CD4-positive, alpha-beta T cell treated with Interleukin-6 for 4 hours (primary cell): ENCODE measurements at regions not wholly inside any gene's neighbourhood (a gene's known extent, or its start where the extent isn't known, plus 50 kb on each side); places are given as distances from the start of the nearest gene placed in this dataset.

ENCODE experiments used
- DNase-seq: peaks from one replicate; pipeline ENCODE4 v3.0.0-alpha.2; 2020; ENCODE audit warnings: mixed read lengths

GRCh38 chr9:18357321-18357720 lies 116.6 kb upstream of the ADAMTSL1 start:
- DNase-seq: no peak

- no peak for DNase-seq
These were observed 115.6 kb upstream of the ADAMTSL1 start for GRCh38 chr9:18358325-18358724.

- DNase-seq: no peak
These were observed 114.6 kb upstream of the ADAMTSL1 start for GRCh38 chr9:18359335-18359734.

GRCh38 chr9:18360005-18360404 lies 113.9 kb upstream of the ADAMTSL1 start:
- DNase-seq: no peak

- no peak for DNase-seq
These were observed 112.3 kb upstream of the ADAMTSL1 start for GRCh38 chr9:18361646-18362045.

GRCh38 chr9:18362166-18362565 lies 111.8 kb upstream of the ADAMTSL1 start:
- no peak for DNase-seq

- DNase-seq: no peak
These were observed 110.9 kb upstream of the ADAMTSL1 start for GRCh38 chr9:18362901-18363685.

- no peak for DNase-seq
These were observed 108.3 kb upstream of the ADAMTSL1 start for GRCh38 chr9:18365651-18366050.

- no peak for DNase-seq
These were observed 107.8 kb upstream of the ADAMTSL1 start for GRCh38 chr9:18366184-18366583.

- no peak for DNase-seq
These were observed 105.7 kb upstream of the ADAMTSL1 start for GRCh38 chr9:18368206-18368605.

- DNase-seq: no peak
These were observed 102.8 kb upstream of the ADAMTSL1 start for GRCh38 chr9:18371141-18371540.

- no peak for DNase-seq
These were observed 102.3 kb upstream of the ADAMTSL1 start for GRCh38 chr9:18371621-18372020.

GRCh38 chr9:18379073-18379811 lies 94.7 kb upstream of the ADAMTSL1 start:
- no peak for DNase-seq

- DNase-seq: no peak
These were observed 91.7 kb upstream of the ADAMTSL1 start for GRCh38 chr9:18382243-18382642.

- no peak for DNase-seq
These were observed 89.9 kb upstream of the ADAMTSL1 start for GRCh38 chr9:18384066-18384465.

- no peak for DNase-seq
These were observed 88.1 kb upstream of the ADAMTSL1 start for GRCh38 chr9:18385696-18386490.

- DNase-seq: no peak
These were observed 83.6 kb upstream of the ADAMTSL1 start for GRCh38 chr9:18390393-18390792.

GRCh38 chr9:18393340-18394130 lies 80.4 kb upstream of the ADAMTSL1 start:
- no peak for DNase-seq

GRCh38 chr9:18394847-18395351 lies 79.1 kb upstream of the ADAMTSL1 start:
- no peak for DNase-seq

GRCh38 chr9:18396102-18396728 lies 77.7 kb upstream of the ADAMTSL1 start:
- DNase-seq: no peak

GRCh38 chr9:18397076-18397475 lies 76.9 kb upstream of the ADAMTSL1 start:
- DNase-seq: no peak

- no peak for DNase-seq
These were observed 75.9 kb upstream of the ADAMTSL1 start for GRCh38 chr9:18398038-18398437.
